A549 (cell line): ENCODE measurements at regions not wholly inside any gene's neighbourhood (a gene's known extent, or its start where the extent isn't known, plus 50 kb on each side); places are given as distances from the start of the nearest gene placed in this dataset.

Source experiments
- ATAC-seq, 2 experiments: fragments of 200-7000 bp in 1 of 2; fragments of >200 bp in 1 of 2; cut with Nextera tagmentation in 1 of 2; cut with Tn5 transposase in 1 of 2; 3 replicates each; pipeline versions ENCODE4 v1.8.0 to v1.9.1; 2018 to 2020; ENCODE audit warnings: mild to moderate bottlenecking in 1 of 2, moderate library complexity in 1 of 2
- CTCF ChIA-PET: fragments of 300-600 bp; sonication (Branson Sonifier 250); formaldehyde crosslinking; extraction: SDS; loops from one replicate; lab custom pipeline; 2021; ENCODE audit warnings: antibody characterized with exemption, inconsistent platforms; lab: Yijun Ruan, JAX
- POLR2A ChIA-PET: fragments of 350-600 bp; formaldehyde crosslinking; extraction: SDS; loops from one replicate; lab custom pipeline; 2021; ENCODE audit warnings: antibody characterized with exemption, inconsistent platforms; lab: Yijun Ruan, JAX
- DNase-seq, 2 experiments: peaks; one replicate each; pipeline versions ENCODE4 v3.0.0 to v3.0.0-alpha.2; 2011 to 2016; ENCODE audit warnings: low read depth in 1 of 2, low spot score in 1 of 2
- FAIRE-seq: peaks from 2 replicates; lab custom pipeline; 2011; peaks lifted over from hg19 to GRCh38; lab: Jason Lieb, UNC
- H3K27ac ChIP-seq, 2 experiments: fragments of >200 bp; sonication (Bioruptor Twin); formaldehyde crosslinking; 3 replicates each; pipeline ENCODE4 v1.5.1; 2016 to 2017
- H3K4me1 ChIP-seq: fragments of >200 bp; sonication (Bioruptor Twin); formaldehyde crosslinking; 3 replicates; pipeline ENCODE4 v1.6.1; 2016
- H3K4me2 ChIP-seq: fragments of >200 bp; sonication (Bioruptor Twin); formaldehyde crosslinking; 3 replicates; pipeline ENCODE4 v1.6.1; 2016
- H3K4me3 ChIP-seq: fragments of >200 bp; sonication (Bioruptor Twin); formaldehyde crosslinking; 3 replicates; pipeline ENCODE4 v1.5.1; 2016
- H3K9me3 ChIP-seq: fragments of >200 bp; sonication (Bioruptor Twin); formaldehyde crosslinking; 3 replicates; pipeline ENCODE4 v1.6.1; 2016
- BHLHE40 ChIP-seq: IDR thresholded peaks from 2 replicates; pipeline ENCODE4 v1.6.1; 2012; ENCODE audit warnings: low read depth, low read length, inconsistent platforms
- CBX8 ChIP-seq: fragments of 200-600 bp; sonication (generic); IDR thresholded peaks from 2 replicates; pipeline ENCODE4 v1.6.1; 2016
- CEBPB ChIP-seq, 2 experiments: fragments of >200 bp in 1 of 2; sonication (Bioruptor Twin) in 1 of 2; formaldehyde crosslinking in 1 of 2; IDR thresholded peaks; 2 replicates each; pipeline ENCODE4 v1.6.1; 2012 to 2016
- CHD4 ChIP-seq: fragments of 200-600 bp; sonication (generic); IDR thresholded peaks from 2 replicates; pipeline ENCODE4 v1.6.1; 2016; ENCODE audit warnings: antibody characterized with exemption, mild to moderate bottlenecking, borderline replicate concordance
- CTCF ChIP-seq: fragments of >200 bp; sonication (Bioruptor Twin); formaldehyde crosslinking; IDR thresholded peaks from 3 replicates; pipeline ENCODE4 v1.5.1; 2016
- EP300 ChIP-seq, 2 experiments: fragments of >200 bp; sonication (Bioruptor Twin); formaldehyde crosslinking; IDR thresholded peaks; 2 replicates in 1 of 2; 3 replicates in 1 of 2; pipeline ENCODE4 v1.6.1; 2016 to 2017
- ESRRA ChIP-seq: fragments of 150-350 bp; IDR thresholded peaks from 2 replicates; pipeline ENCODE4 v1.6.1; 2014; ENCODE audit warnings: mild to moderate bottlenecking, low read length, borderline replicate concordance
- FOSB ChIP-seq: fragments of 250-450 bp; sonication (Bioruptor Pico); IDR thresholded peaks from 2 replicates; pipeline ENCODE4 v1.5.0; 2020; ENCODE audit warnings: mild to moderate bottlenecking, moderate library complexity
- FOXS1 ChIP-seq: fragments of 250-450 bp; sonication (Bioruptor Pico); IDR thresholded peaks from 2 replicates; pipeline ENCODE4 v1.5.0; 2020; ENCODE audit warnings: mild to moderate bottlenecking, moderate library complexity
- HES2 ChIP-seq: fragments of >200 bp; sonication (Bioruptor Twin); formaldehyde crosslinking; IDR thresholded peaks from 2 replicates; pipeline ENCODE4 v1.6.1; 2016
- HEYL ChIP-seq: fragments of 250-450 bp; sonication (Bioruptor Pico); IDR thresholded peaks from 2 replicates; pipeline ENCODE4 v1.8.0; 2021; ENCODE audit warnings: mild to moderate bottlenecking, moderate library complexity
- HOXA7 ChIP-seq: fragments of 250-450 bp; sonication (Bioruptor Pico); IDR thresholded peaks from 2 replicates; pipeline ENCODE4 v1.5.0; 2020; ENCODE audit warnings: mild to moderate bottlenecking, moderate library complexity
- HOXB5 ChIP-seq: fragments of 250-450 bp; sonication (Bioruptor Pico); IDR thresholded peaks from 2 replicates; pipeline ENCODE4 v1.5.0; 2020; ENCODE audit warnings: mild to moderate bottlenecking, moderate library complexity
- KDM5A ChIP-seq: fragments of 200-600 bp; sonication (generic); IDR thresholded peaks from 2 replicates; pipeline ENCODE4 v1.6.1; 2016; ENCODE audit warnings: antibody characterized with exemption, mild to moderate bottlenecking
- MAZ ChIP-seq: fragments of 150-350 bp; IDR thresholded peaks from 2 replicates; pipeline ENCODE4 v1.6.1; 2014; ENCODE audit warnings: antibody characterized with exemption, low read depth, low read length, borderline replicate concordance
- NFE2L2 ChIP-seq: fragments of 150-350 bp; conservative IDR thresholded peaks from 2 replicates; pipeline ENCODE4 v1.6.1; 2014; ENCODE audit warnings: low read length
- PHF8 ChIP-seq: fragments of 200-600 bp; sonication (generic); IDR thresholded peaks from 2 replicates; pipeline ENCODE4 v1.6.1; 2016; ENCODE audit warnings: low read depth, mild to moderate bottlenecking, antibody characterized with exemption, moderate library complexity, borderline replicate concordance
- RAD21 ChIP-seq, 2 experiments: fragments of >200 bp in 1 of 2; sonication (Bioruptor Twin) in 1 of 2; formaldehyde crosslinking in 1 of 2; IDR thresholded peaks in 1 of 2; conservative IDR thresholded peaks in 1 of 2; 2 replicates in 1 of 2; 3 replicates in 1 of 2; pipeline ENCODE4 v1.6.1; 2012 to 2018; ENCODE audit warnings: inconsistent platforms in 1 of 2
- RARB ChIP-seq: fragments of 250-450 bp; sonication (Bioruptor Pico); IDR thresholded peaks from 2 replicates; pipeline ENCODE4 v1.8.0; 2021; ENCODE audit warnings: mild to moderate bottlenecking, moderate library complexity
- RFX5 ChIP-seq: fragments of 450-650 bp; IDR thresholded peaks from 2 replicates; pipeline ENCODE4 v1.7.1; 2014; ENCODE audit warnings: antibody characterized with exemption, mild to moderate bottlenecking, moderate library complexity
- RNF2 ChIP-seq: fragments of 200-600 bp; sonication (generic); IDR thresholded peaks from 2 replicates; pipeline ENCODE4 v1.6.1; 2016; ENCODE audit warnings: low read depth, mild to moderate bottlenecking, antibody characterized with exemption, moderate library complexity, borderline replicate concordance
- SMC3 ChIP-seq: fragments of >200 bp; sonication (Bioruptor Twin); formaldehyde crosslinking; IDR thresholded peaks from 3 replicates; pipeline ENCODE4 v1.6.1; 2018; ENCODE audit warnings: inconsistent platforms
- SREBF2 ChIP-seq: fragments of 450-650 bp; IDR thresholded peaks from 2 replicates; pipeline ENCODE4 v1.6.1; 2014; ENCODE audit warnings: mild to moderate bottlenecking, moderate library complexity
- TFCP2L1 ChIP-seq: fragments of 250-450 bp; sonication (Bioruptor Pico); IDR thresholded peaks from 2 replicates; pipeline ENCODE4 v1.5.0; 2021; ENCODE audit warnings: mild to moderate bottlenecking
- TP53 ChIP-seq: fragments of 250-450 bp; sonication (Bioruptor Pico); IDR thresholded peaks from 2 replicates; pipeline ENCODE4 v1.5.0; 2021; ENCODE audit warnings: mild to moderate bottlenecking, moderate library complexity
- ZC3H11A ChIP-seq: fragments of 450-650 bp; IDR thresholded peaks from 2 replicates; pipeline ENCODE4 v1.6.1; 2014; ENCODE audit warnings: antibody characterized with exemption, mild to moderate bottlenecking
- ZFP36 ChIP-seq: fragments of 450-650 bp; IDR thresholded peaks from 2 replicates; pipeline ENCODE4 v1.6.1; 2014; ENCODE audit warnings: borderline replicate concordance; ENCODE audit not compliant: partially characterized antibody
- ZNF302 ChIP-seq: fragments of 250-450 bp; sonication (Bioruptor Pico); IDR thresholded peaks from 2 replicates; pipeline ENCODE4 v1.9.0; 2021; ENCODE audit warnings: inconsistent platforms, mild to moderate bottlenecking, moderate library complexity
- WGBS: methylation state at CpG from one replicate; pipeline ENCODE4 v1.1.6; 2017; ENCODE audit errors: missing lambda C conversion rate; 5-methylcytosine and 5-hydroxymethylcytosine counted together
- TF ChIP-seq, protein P1 (sequence below): IDR thresholded peaks from 2 replicates; pipeline ENCODE4 v1.6.1; 2012; ENCODE audit warnings: low read depth, borderline replicate concordance
- TF ChIP-seq, protein P2 (sequence below): fragments of >200 bp; sonication (Bioruptor Twin); formaldehyde crosslinking; IDR thresholded peaks from 3 replicates; pipeline ENCODE4 v1.6.1; 2016

- 52% methylated on average over 1 of the region's 1 CpG for WGBS
- no peak for FAIRE-seq
- POLR2A ChIA-PET = no interaction called here
These were observed 462.5 kb downstream of the AEBP2 start for GRCh38 chr12:19901841-19902240.

GRCh38 chr12:19904819-19905218, 463.5 kb upstream of the PDE3A start:
- POLR2A ChIA-PET = no interaction called here

More at GRCh38 chr12:19901841-19902240, 462.5 kb downstream of the AEBP2 start:
- H3K9me3 ChIP-seq = no peaks in the 10 kb centered on the region
- DNase-seq = no peak
- CTCF ChIA-PET = interaction anchor here (0.6 to 0.7 kb wide), 2 partner anchors 161 to 1276 kb away, joined by 3 read pairs; no protein-coding TSS in a partner anchor
- no peak overlapping the region for H3K27ac ChIP-seq
- H3K4me1 ChIP-seq = 0 out of 3 replicates have a peak, but pooled peaks cover 4% of the 10 kb centered on the region
- no peak for ATAC-seq
- H3K4me3 ChIP-seq = no peak overlapping the region
- no peak for TF ChIP-seq RAD21 (conservative IDR thresholded peaks at IDR 0.05 in 1 of 2, IDR thresholded peaks at IDR 0.05 in 1 of 2)
- TF ChIP-seq RARB (CRISPR knock-in tag) = no peak
- TF ChIP-seq EP300 (IDR thresholded peaks at IDR 0.05) = no peak
- TF ChIP-seq ZC3H11A = no peak
- TF ChIP-seq SREBF2 = no peak
- no peak for TF ChIP-seq KDM5A
- TF ChIP-seq HEYL (CRISPR knock-in tag) = no peak
- no peak for TF ChIP-seq ZNF302
- TF ChIP-seq CHD4 = no peak
- no peak for TF ChIP-seq SMC3
- no peak for TF ChIP-seq CBX8
- TF ChIP-seq, protein P1, sequence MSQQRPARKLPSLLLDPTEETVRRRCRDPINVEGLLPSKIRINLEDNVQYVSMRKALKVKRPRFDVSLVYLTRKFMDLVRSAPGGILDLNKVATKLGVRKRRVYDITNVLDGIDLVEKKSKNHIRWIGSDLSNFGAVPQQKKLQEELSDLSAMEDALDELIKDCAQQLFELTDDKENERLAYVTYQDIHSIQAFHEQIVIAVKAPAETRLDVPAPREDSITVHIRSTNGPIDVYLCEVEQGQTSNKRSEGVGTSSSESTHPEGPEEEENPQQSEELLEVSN = no peak
- TF ChIP-seq TP53 (CRISPR knock-in tag) = no peak
- TF ChIP-seq HOXB5 (CRISPR knock-in tag) = no peak
- no peak for TF ChIP-seq PHF8
- TF ChIP-seq ZFP36 = no peak
- H3K4me2 ChIP-seq = no peak overlapping the region

GRCh38 chr12:19908830-19909229, 459.5 kb upstream of the PDE3A start:
- 0 out of 3 replicates have a peak, but pooled peaks cover 8% of the 10 kb centered on the region for H3K4me1 ChIP-seq
- ChIA-PET POLR2A (no interaction called here), CTCF (no interaction called here)
- TF ChIP-seq HOXA7 = no peak
- DNase-seq (no peak), FAIRE-seq (peak; percentile 18), ATAC-seq (no peak)
- H3K4me2 ChIP-seq = no peak overlapping the region
- 38% methylated on average over 3 of the region's 3 CpGs for WGBS
- no peak overlapping the region for H3K4me3 ChIP-seq
- H3K9me3 ChIP-seq = no peaks in the 10 kb centered on the region
- H3K27ac ChIP-seq = no peak overlapping the region

More at GRCh38 chr12:19904819-19905218, 463.5 kb upstream of the PDE3A start:
- H3K4me3 ChIP-seq = no peak overlapping the region
- DNase-seq (no peak), ATAC-seq (no peak), FAIRE-seq (no peak)
- 3% methylated on average over 1 of the region's 1 CpG for WGBS
- no peak overlapping the region for H3K4me2 ChIP-seq
- H3K9me3 ChIP-seq = no peaks in the 10 kb centered on the region
- TF ChIP-seq CHD4 (no peak), HES2 (no peak), FOSB (CRISPR knock-in tag) (no peak), NFE2L2 (no peak), HEYL (CRISPR knock-in tag) (no peak)
- CTCF ChIA-PET = no interaction called here
- 0 out of 3 replicates have a peak, but pooled peaks cover 4% of the 10 kb centered on the region for H3K4me1 ChIP-seq
- H3K27ac ChIP-seq = no peak overlapping the region

- H3K27ac ChIP-seq = no peak overlapping the region
- ATAC-seq = no peak
- POLR2A ChIA-PET = no interaction called here
- CTCF ChIA-PET = no interaction called here
- 0 out of 3 replicates have a peak, but pooled peaks cover 8% of the 10 kb centered on the region for H3K4me1 ChIP-seq
- 25% methylated on average over 2 of the region's 2 CpGs for WGBS
- FAIRE-seq = peak; percentile 43
- no peak overlapping the region for H3K4me3 ChIP-seq
- no peak for DNase-seq
- no peak overlapping the region for H3K4me2 ChIP-seq
- H3K9me3 ChIP-seq = no peaks in the 10 kb centered on the region
- TF ChIP-seq RFX5 = no peak
- no peak for TF ChIP-seq HOXA7
- TF ChIP-seq ESRRA = no peak
- no peak for TF ChIP-seq FOXS1
- TF ChIP-seq CEBPB (IDR thresholded peaks at IDR 0.05) = no peak
- no peak for TF ChIP-seq TFCP2L1 (CRISPR knock-in tag)
- TF ChIP-seq, protein P2, sequence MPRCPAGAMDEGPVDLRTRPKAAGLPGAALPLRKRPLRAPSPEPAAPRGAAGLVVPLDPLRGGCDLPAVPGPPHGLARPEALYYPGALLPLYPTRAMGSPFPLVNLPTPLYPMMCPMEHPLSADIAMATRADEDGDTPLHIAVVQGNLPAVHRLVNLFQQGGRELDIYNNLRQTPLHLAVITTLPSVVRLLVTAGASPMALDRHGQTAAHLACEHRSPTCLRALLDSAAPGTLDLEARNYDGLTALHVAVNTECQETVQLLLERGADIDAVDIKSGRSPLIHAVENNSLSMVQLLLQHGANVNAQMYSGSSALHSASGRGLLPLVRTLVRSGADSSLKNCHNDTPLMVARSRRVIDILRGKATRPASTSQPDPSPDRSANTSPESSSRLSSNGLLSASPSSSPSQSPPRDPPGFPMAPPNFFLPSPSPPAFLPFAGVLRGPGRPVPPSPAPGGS = no peak
- TF ChIP-seq MAZ = no peak
- no peak for TF ChIP-seq RNF2
- no peak for TF ChIP-seq RARB (CRISPR knock-in tag)
- no peak for TF ChIP-seq KDM5A
- TF ChIP-seq RAD21 (conservative IDR thresholded peaks at IDR 0.05 in 1 of 2, IDR thresholded peaks at IDR 0.05 in 1 of 2) = no peak
- no peak for TF ChIP-seq BHLHE40
- TF ChIP-seq ZC3H11A = no peak
- TF ChIP-seq CTCF = no peak
These were observed 458.9 kb upstream of the PDE3A start for GRCh38 chr12:19909418-19909817.
